Duodenal mucosa (tissue), 2 donors: ENCODE measurements at regions not wholly inside any gene's neighbourhood (a gene's known extent, or its start where the extent isn't known, plus 50 kb on each side); places are given as distances from the start of the nearest gene placed in this dataset.
A peak's percentile ranks its signal among the peaks of the same experiment; 100 is the strongest.

ENCODE experiments used
- H3K27ac ChIP-seq: one replicate; pipeline ENCODE4 v1.7.0; 2013; ENCODE audit warnings: low read depth, low read length
- H3K27me3 ChIP-seq, 2 donors: one replicate each; pipeline ENCODE4 v1.7.0; 2013; ENCODE audit warnings: low read length in 2 of 2, control low read depth in 1 of 2; ENCODE audit not compliant: insufficient read depth in 2 of 2, control insufficient read depth in 1 of 2
- H3K36me3 ChIP-seq, 2 donors: one replicate each; pipeline ENCODE4 v1.7.0; 2013; ENCODE audit warnings: low read length in 2 of 2, control low read depth in 1 of 2; ENCODE audit not compliant: insufficient read depth in 2 of 2, control insufficient read depth in 1 of 2
- H3K4me1 ChIP-seq, 2 donors: one replicate each; pipeline ENCODE4 v1.7.0; 2013; ENCODE audit warnings: low read length in 2 of 2, control low read depth in 1 of 2; ENCODE audit not compliant: insufficient read depth in 2 of 2, control insufficient read depth in 1 of 2
- H3K4me3 ChIP-seq, 2 donors: one replicate each; pipeline ENCODE4 v1.7.0; 2013; ENCODE audit warnings: low read length in 2 of 2, low read depth in 1 of 2
- H3K9ac ChIP-seq, 2 donors: one replicate each; pipeline ENCODE4 v1.7.0; 2013; ENCODE audit warnings: low read length in 2 of 2, low read depth in 1 of 2
- H3K9me3 ChIP-seq, 2 donors: one replicate each; pipeline ENCODE4 v1.7.0; 2013; ENCODE audit warnings: low read length in 2 of 2, control low read depth in 1 of 2; ENCODE audit not compliant: control insufficient read depth in 1 of 2

DNA sequence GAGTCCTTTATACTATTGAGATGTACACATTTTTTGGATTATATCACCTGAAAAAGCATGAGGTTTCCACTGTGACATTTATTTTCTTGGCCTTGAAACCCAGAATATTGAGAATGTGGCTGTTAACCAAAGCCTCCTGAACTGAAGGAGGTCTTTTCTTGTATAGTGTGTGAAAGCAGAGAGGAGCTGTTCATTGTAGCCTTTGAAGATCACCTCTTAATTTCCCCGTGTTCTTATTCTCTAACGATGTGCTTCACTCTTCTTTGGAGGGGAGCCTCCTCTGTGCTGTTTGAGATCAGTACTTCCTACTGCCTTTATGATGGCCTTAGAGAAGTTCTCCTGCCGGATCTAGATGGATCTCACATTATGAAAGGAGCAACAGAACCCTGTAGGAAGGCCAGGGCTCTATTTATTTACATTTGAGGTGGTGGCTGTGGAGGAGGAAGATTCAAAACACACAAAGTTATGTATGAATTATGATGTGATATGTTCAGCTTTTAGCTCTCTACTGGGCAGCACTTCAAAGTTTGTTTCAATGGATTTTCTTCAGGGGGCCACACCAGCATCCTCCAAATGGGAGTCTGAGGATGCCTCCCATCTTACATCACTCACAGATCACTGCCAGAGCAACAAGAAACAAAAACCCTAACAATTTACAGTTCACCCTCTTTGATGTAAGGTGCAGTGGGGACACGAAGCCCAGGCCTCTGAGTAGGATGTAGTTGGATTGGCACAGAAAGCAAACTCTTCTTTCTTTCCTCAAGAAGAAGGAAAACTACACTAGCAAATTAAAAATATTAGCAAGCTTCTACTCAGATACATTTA lies 322.3 kb downstream of the DLEU7 start:
- H3K36me3 ChIP-seq = no peaks in the 10 kb centered on the region
- no peaks in the 10 kb centered on the region for H3K27me3 ChIP-seq
- H3K4me1 ChIP-seq = peaks cover 0 to 5% of the 10 kb centered on the region in 2 donors
- no peak overlapping the region for H3K27ac ChIP-seq
- H3K9me3 ChIP-seq = no peaks in the 10 kb centered on the region
- no peak overlapping the region for H3K9ac ChIP-seq
- H3K4me3 ChIP-seq = no peak overlapping the region

DNA sequence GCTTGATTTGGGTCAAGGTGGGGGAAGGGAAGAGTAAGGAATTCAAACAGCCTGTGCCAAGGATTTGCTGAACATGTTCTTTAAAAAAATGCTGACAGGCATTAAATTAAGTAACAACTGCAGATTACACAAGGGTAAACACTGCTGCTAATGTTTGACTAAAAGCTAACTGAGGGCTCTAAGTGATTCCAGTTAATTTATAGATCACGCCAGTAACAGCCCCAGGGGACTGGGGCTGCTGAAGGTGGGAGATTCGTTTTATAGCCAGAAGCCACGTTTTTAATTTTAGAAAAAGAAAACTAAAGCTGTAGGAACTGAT lies 321.7 kb downstream of the DLEU7 start:
- H3K27ac ChIP-seq = no peak overlapping the region
- no peaks in the 10 kb centered on the region for H3K9me3 ChIP-seq
- H3K4me3 ChIP-seq = no peak overlapping the region
- H3K9ac ChIP-seq = no peak overlapping the region
- no peaks in the 10 kb centered on the region for H3K27me3 ChIP-seq
- H3K36me3 ChIP-seq = no peaks in the 10 kb centered on the region
- H3K4me1 ChIP-seq = peaks cover 0 to 9% of the 10 kb centered on the region in 2 donors

DNA sequence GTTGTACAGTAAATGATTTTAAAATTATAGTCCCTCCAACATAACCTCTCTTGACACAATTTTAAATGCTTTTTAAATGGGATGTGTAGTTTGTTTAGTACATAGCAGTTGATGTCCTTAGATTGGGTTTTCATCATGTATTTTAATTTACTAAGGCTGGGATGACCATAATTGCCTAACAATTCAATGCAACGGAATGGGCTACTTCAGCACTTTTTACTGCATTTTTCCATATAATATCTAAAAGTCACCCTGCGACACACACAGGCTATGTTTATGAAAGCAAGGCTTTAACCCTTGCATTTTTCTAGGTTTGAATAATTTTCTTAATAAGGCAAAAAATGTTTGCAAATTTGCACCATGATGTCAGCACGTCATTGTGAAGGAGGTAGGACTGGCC lies 321.0 kb downstream of the DLEU7 start:
- Histone ChIP-seq H3K9ac (no peak overlapping the region), H3K4me3 (no peak overlapping the region), H3K27me3 (no peaks in the 10 kb centered on the region), H3K4me1 (peaks cover 0 to 10% of the 10 kb centered on the region in 2 donors), H3K9me3 (no peaks in the 10 kb centered on the region), H3K36me3 (no peaks in the 10 kb centered on the region), H3K27ac (no peak overlapping the region)

DNA sequence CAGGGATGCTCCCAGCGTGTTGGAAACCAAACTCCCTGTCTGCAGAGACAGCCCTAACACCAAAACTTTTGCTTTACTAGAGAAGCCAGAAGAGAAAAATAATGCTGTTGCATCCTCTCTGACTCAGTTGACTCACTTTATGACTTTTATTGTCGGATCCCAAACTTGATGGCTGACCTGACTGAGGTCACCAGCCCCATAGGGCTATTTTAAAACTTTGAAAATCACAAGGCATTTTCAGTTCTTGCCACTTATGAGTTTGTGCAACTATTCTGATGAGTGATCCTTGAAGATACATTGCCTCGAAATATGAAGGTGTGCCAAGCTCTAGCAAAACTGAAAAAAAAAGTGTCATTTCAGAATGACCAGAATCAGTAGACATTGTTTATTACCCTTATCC lies 320.2 kb downstream of the DLEU7 start:
- H3K4me1 ChIP-seq = peaks cover 0 to 16% of the 10 kb centered on the region in 2 donors
- H3K9me3 ChIP-seq = no peaks in the 10 kb centered on the region
- H3K4me3 ChIP-seq = no peak overlapping the region
- H3K9ac ChIP-seq = no peak overlapping the region
- H3K27me3 ChIP-seq = no peaks in the 10 kb centered on the region
- no peaks in the 10 kb centered on the region for H3K36me3 ChIP-seq
- H3K27ac ChIP-seq = no peak overlapping the region

DNA sequence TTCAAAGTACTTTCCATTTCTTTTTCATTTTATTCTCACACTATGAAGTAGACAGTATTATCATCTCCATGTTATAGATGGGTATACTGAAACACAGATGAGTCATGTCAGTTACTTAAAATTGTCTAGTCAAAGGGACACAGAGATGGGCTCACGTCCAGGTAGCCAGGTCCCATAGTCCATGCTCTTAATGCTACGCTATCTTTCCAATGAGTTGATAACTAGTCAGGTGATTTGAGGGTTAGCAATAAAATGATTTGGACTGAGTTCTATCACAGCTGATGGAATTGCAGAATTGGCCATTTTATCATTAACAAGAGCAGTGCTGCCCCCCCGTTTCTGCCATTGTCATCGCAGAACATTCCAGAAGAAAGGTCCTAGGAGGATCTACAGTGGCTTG lies 318.9 kb downstream of the DLEU7 start:
- H3K9me3 ChIP-seq = no peaks in the 10 kb centered on the region
- no peaks in the 10 kb centered on the region for H3K27me3 ChIP-seq
- H3K9ac ChIP-seq = no peak overlapping the region
- H3K4me1 ChIP-seq = peaks cover 5 to 24% of the 10 kb centered on the region in 2 donors
- H3K36me3 ChIP-seq = no peaks in the 10 kb centered on the region
- no peak overlapping the region for H3K4me3 ChIP-seq
- no peak overlapping the region for H3K27ac ChIP-seq

DNA sequence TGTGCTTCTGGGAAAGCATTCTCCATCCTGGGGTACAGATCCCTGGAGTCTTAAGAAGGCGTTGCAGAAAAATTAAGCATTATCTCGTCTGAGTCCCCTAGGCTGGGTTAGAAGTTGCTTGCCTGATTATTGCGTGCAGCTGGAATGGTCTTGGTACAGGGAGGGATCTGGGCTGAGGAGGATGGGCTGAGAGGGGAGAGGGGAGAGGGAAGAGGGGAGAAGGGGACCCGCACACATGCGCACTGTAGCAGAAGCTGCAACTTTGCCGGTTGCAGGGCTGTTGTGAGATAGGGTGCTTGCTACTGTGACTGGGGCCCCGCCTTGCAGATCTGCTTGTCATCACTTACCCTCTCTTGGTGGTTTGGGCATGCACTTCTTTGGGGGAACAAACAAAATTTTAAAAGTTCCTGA lies 316.8 kb downstream of the DLEU7 start:
- Histone ChIP-seq H3K9me3 (no peaks in the 10 kb centered on the region), H3K4me3 (no peak overlapping the region), H3K27me3 (no peaks in the 10 kb centered on the region), H3K27ac (no peak overlapping the region), H3K4me1 (peaks cover 6 to 26% of the 10 kb centered on the region in 2 donors), H3K36me3 (no peaks in the 10 kb centered on the region), H3K9ac (no peak overlapping the region)

DNA sequence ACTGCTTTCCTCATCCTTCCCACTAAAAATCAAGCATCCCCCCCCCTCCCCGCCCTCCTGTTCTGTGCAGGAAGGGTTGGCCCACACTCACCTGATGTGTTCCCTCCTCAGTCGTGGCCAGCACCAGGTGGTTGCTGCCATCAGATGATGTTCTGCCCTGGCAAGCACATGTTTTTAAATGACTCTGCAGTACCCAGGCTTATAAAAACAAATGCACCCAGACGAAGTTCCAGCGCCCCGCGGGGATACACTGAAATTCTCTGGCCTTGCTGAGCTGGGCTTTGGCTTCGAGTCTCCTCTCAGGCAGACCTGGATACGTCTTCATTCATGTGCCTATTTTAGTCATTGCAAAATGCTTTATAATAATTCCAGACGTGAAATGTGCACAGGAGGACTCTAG lies 316.3 kb downstream of the DLEU7 start:
- Histone ChIP-seq H3K27ac (no peak overlapping the region), H3K27me3 (no peaks in the 10 kb centered on the region), H3K36me3 (no peaks in the 10 kb centered on the region), H3K9me3 (no peaks in the 10 kb centered on the region), H3K9ac (no peak overlapping the region), H3K4me3 (no peak overlapping the region), H3K4me1 (peaks cover 6 to 26% of the 10 kb centered on the region in 2 donors)

DNA sequence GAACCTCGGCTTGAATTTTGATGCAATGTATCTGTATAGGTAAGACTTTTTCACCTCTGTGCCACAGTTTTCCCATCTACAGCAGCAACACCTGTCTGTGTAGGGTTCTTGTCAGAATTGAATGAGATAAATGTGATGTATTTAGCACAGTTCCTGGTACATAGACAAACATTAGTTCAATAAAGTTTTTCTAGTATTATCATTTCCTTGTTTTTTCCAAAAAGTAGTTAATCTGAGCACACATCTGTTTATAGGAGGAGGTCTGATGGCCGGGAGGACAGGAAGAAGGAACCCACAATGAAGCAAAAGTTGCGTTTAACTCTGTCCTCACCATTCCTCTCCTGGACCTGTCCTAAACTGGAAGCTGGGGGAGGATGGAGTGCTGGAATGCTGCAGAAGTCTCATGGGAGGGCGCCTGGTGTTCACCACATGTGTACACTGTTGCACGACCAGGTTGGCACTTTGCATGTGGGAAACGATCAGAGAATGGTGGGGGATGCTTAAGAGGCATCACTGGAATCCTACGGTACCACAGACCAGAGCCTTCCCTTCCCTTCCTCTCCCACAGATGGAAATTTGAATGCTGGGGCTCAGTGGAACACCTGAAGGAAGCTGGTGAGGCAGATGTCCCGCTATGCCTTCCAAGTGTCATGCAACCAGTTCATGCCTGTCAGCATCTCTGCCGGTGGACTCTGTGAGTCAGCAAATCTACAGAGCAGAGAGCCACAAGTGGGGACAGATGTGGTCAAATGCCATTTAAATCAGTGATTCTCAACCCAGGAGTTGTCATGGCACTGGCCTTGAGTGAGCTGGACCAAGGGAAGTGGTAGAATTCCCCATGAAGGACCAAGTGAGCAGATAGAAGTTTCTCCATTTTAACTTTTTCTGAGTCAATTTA lies 315.6 kb downstream of the DLEU7 start:
- peaks cover 6 to 26% of the 10 kb centered on the region in 2 donors for H3K4me1 ChIP-seq
- H3K9ac ChIP-seq = no peak overlapping the region
- H3K9me3 ChIP-seq = no peaks in the 10 kb centered on the region
- no peaks in the 10 kb centered on the region for H3K36me3 ChIP-seq
- H3K27me3 ChIP-seq = no peaks in the 10 kb centered on the region
- no peak overlapping the region for H3K27ac ChIP-seq
- H3K4me3 ChIP-seq = no peak overlapping the region

DNA sequence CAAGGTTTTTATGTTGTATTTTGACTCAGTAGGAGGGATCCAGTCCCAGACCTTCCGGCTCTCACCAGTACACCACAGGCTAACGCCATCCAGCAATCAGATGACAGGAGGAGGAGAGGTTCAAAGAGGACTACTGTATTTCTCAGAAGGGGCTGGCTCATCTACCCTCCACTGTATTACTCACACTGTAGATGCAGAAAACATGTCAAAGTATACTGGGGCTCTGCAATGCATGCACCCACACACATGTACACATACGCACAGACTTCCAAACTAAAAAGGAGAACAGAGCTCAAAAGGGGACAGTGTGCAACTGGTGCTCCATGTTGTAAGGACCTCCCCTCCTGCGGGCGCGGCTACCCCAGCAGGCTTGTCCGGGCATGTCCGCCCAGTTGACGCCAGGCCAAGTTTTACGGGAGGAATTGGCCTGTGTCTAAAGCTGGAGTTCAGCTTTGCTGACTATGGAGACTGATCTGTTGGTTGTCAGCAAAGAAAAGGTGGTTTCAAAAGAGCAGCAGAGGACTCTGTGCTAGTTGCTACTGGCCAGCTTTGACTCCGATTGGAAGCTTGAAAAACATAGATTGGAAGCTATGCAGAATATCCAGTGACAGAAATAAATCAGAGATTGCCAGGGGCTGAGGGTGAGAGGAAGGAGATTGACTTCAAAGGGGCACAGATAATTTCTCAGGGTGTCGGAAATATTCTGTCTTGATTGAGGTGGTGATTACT lies 314.2 kb downstream of the DLEU7 start:
- Histone ChIP-seq H3K36me3 (no peaks in the 10 kb centered on the region), H3K27me3 (no peaks in the 10 kb centered on the region), H3K27ac (peak overlapping the region; percentile 54), H3K4me1 (peaks cover 6 to 26% of the 10 kb centered on the region in 2 donors), H3K4me3 (peak overlapping the region in 1 of 2 donors; percentile 16), H3K9ac (peak overlapping the region; percentile 7 to 8), H3K9me3 (peaks cover 0 to 3% of the 10 kb centered on the region in 2 donors)
